ENCODE measurements at regions not wholly inside any gene's neighbourhood (a gene's known extent, or its start where the extent isn't known, plus 50 kb on each side); places are given as distances from the start of the nearest gene placed in this dataset.
"Not testable (repeated sequence)": the region's sequence is repeated elsewhere in the genome, so short reads cannot be mapped to it uniquely, and the experiment has no call there.

- peaks cover 14% of the 10 kb centered on the region for H3K4me1 Mint-ChIP-seq
- no peak overlapping the region for H3K4me3 Mint-ChIP-seq
- peaks cover 11% of the 10 kb centered on the region for H3K36me3 Mint-ChIP-seq (ENCODE audit: low read depth)
- H3K27me3 Mint-ChIP-seq (ENCODE audit: low read depth, poor library complexity) = peaks cover 5% of the 10 kb centered on the region
- TF ChIP-seq CTCF (IDR thresholded peaks at IDR 0.05) = no peak
- no peak for DNase-seq
- peaks cover 29% of the 10 kb centered on the region for H3K9me3 Mint-ChIP-seq
- H3K27ac Mint-ChIP-seq = no peak overlapping the region
Measured at GRCh38 chr12:70082997-70083676, 160.1 kb upstream of the CNOT2 start.

- no peak for DNase-seq
- Mint-ChIP-seq H3K4me1 (peaks cover 14% of the 10 kb centered on the region), H3K36me3 (ENCODE audit: low read depth) (peaks cover 11% of the 10 kb centered on the region), H3K4me3 (no peak overlapping the region), H3K27me3 (ENCODE audit: low read depth, poor library complexity) (peaks cover 5% of the 10 kb centered on the region), H3K27ac (no peak overlapping the region), H3K9me3 (peaks cover 35% of the 10 kb centered on the region)
- no peak for TF ChIP-seq CTCF (IDR thresholded peaks at IDR 0.05)
Measured at GRCh38 chr12:70083677-70084020, 159.6 kb upstream of the CNOT2 start.

GRCh38 chr12:70086372-70086771 lies 156.9 kb upstream of the CNOT2 start:
- H3K4me3 Mint-ChIP-seq; H3K27me3 Mint-ChIP-seq (ENCODE audit: low read depth, poor library complexity); H3K4me1 Mint-ChIP-seq; DNase-seq; H3K27ac Mint-ChIP-seq: not testable (repeated sequence)
- H3K9me3 Mint-ChIP-seq = peaks cover 35% of the 10 kb centered on the region
- peaks cover 11% of the 10 kb centered on the region for H3K36me3 Mint-ChIP-seq (ENCODE audit: low read depth)

- no peak overlapping the region for H3K27ac Mint-ChIP-seq
- peaks cover 3% of the 10 kb centered on the region for H3K27me3 Mint-ChIP-seq (ENCODE audit: low read depth, poor library complexity)
- H3K9me3 Mint-ChIP-seq = peaks cover 27% of the 10 kb centered on the region
- DNase-seq = no peak
- no peaks in the 10 kb centered on the region for H3K36me3 Mint-ChIP-seq (ENCODE audit: low read depth)
- TF ChIP-seq CTCF (IDR thresholded peaks at IDR 0.05) = no peak
- no peaks in the 10 kb centered on the region for H3K4me1 Mint-ChIP-seq
- H3K4me3 Mint-ChIP-seq = no peak overlapping the region
Measured at GRCh38 chr12:70091021-70091521, 152.2 kb upstream of the CNOT2 start.

GRCh38 chr12:70094467-70094866 lies 148.8 kb upstream of the CNOT2 start:
- H3K4me1 Mint-ChIP-seq = no peaks in the 10 kb centered on the region
- H3K4me3 Mint-ChIP-seq = no peak overlapping the region
- TF ChIP-seq CTCF (IDR thresholded peaks at IDR 0.05) = no peak
- H3K27ac Mint-ChIP-seq = no peak overlapping the region
- peaks cover 7% of the 10 kb centered on the region for H3K9me3 Mint-ChIP-seq
- no peak for DNase-seq
- H3K27me3 Mint-ChIP-seq (ENCODE audit: low read depth, poor library complexity) = peaks cover 3% of the 10 kb centered on the region
- no peaks in the 10 kb centered on the region for H3K36me3 Mint-ChIP-seq (ENCODE audit: low read depth)

- Mint-ChIP-seq H3K4me1 (no peaks in the 10 kb centered on the region), H3K36me3 (ENCODE audit: low read depth) (no peaks in the 10 kb centered on the region), H3K27ac (no peak overlapping the region), H3K27me3 (ENCODE audit: low read depth, poor library complexity) (peaks cover 3% of the 10 kb centered on the region), H3K9me3 (peaks cover 5% of the 10 kb centered on the region), H3K4me3 (no peak overlapping the region)
- no peak for TF ChIP-seq CTCF (IDR thresholded peaks at IDR 0.05)
- DNase-seq = no peak
Measured at GRCh38 chr12:70096759-70097410, 146.3 kb upstream of the CNOT2 start.

Data from nephron progenitor cell (in vitro differentiated cells).